Thyroid gland (tissue), 4 donors: ENCODE measurements at regions not wholly inside any gene's neighbourhood (a gene's known extent, or its start where the extent isn't known, plus 50 kb on each side); places are given as distances from the start of the nearest gene placed in this dataset.

Experiments
- DNase-seq, 2 donors: peaks; one replicate each; pipeline ENCODE4 v3.0.0-alpha.2; 2019
- H3K27ac ChIP-seq, 3 donors: fragments of 200-600 bp; sonication (generic); 1 replicate in 2 of 3; 2 replicates in 1 of 3; pipeline ENCODE4 v1.5.1; 2016 to 2019; ENCODE audit warnings: mild to moderate bottlenecking in 1 of 3, moderate library complexity in 1 of 3
- H3K27me3 ChIP-seq: fragments of 200-600 bp; sonication (generic); one replicate; pipeline ENCODE4 v1.5.1; 2019
- H3K36me3 ChIP-seq, 2 donors: fragments of 200-600 bp; sonication (generic); one replicate each; pipeline ENCODE4 v1.5.1; 2016 to 2019
- H3K4me1 ChIP-seq, 2 donors: fragments of 200-600 bp; sonication (generic); one replicate each; pipeline ENCODE4 v1.5.1; 2017 to 2019
- H3K4me3 ChIP-seq, 3 donors: fragments of 200-600 bp; sonication (generic); replicated peaks in 1 of 3; 1 replicate in 2 of 3; 2 replicates in 1 of 3; pipeline ENCODE4 v1.5.1; 2016; ENCODE audit warnings: mild to moderate bottlenecking in 1 of 3
- H3K9me3 ChIP-seq: fragments of 200-600 bp; sonication (generic); one replicate; pipeline ENCODE4 v1.5.1; 2017
- POLR2A ChIP-seq, 2 donors: fragments of 450-650 bp; IDR thresholded peaks; one replicate each; pipeline ENCODE4 v1.6.1; 2017; ENCODE audit warnings: antibody characterized with exemption in 2 of 2, mild to moderate bottlenecking in 2 of 2, moderate library complexity in 1 of 2
- WGBS, 2 donors: methylation state at CpG; one replicate each; pipeline ENCODE4 v1.1.5; 2017; 5-methylcytosine and 5-hydroxymethylcytosine counted together
- intact Hi-C: fragments of 100-400 bp; cut with DNase I; formaldehyde crosslinking; loops from one replicate; pipeline ENCODE4 v1.15.1; 2023
- TF ChIP-seq, protein P1 (sequence below), 6 experiments: fragments of 200-600 bp in 3 of 6; fragments of 450-650 bp in 3 of 6; sonication (generic) in 3 of 6; IDR thresholded peaks; one replicate each; pipeline ENCODE4 v1.5.1; 2016 to 2019; ENCODE audit warnings: antibody characterized with exemption in 6 of 6, mild to moderate bottlenecking in 2 of 6, inconsistent platforms in 1 of 6, moderate library complexity in 1 of 6

DNA sequence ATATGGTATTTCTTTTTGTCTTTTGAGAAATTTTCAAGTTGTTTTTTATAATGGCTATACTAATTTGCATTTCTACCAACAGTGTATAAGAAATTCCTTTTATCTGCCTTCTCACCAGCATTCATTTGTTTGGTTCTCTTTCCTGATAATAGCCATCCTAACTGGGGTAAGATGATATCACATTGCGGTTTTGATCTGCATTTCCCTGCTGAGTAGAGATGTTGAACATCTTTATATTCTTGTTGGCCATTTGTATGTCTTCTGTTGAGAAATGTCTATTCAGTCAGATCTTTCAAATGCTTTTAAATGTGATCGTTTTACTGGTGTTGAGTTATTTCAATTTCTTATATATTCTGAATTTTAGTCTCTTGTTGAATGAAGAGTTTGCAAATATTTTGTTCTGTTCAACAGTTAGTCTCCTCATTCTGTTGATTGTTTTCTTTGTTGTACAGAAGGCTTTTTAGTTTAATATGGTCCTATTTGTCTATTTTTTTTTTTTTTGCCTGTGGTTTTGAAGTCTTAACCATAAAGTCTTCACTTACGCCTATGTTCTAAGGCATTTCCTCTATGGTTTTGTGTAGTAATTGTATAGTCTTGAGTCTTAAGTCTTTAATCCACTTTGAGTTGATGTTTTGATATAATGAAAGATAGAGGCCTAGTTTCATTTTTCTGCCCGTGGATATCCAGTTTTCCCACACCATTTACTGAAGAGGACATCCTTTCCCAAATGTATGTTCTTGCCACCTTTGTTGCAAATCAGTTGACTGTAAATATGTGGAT is 1566.9 kb downstream of the STIM2 start:
- no peaks in the 10 kb centered on the region for H3K27me3 ChIP-seq
- WGBS, 2 donors: 88 to 91% methylated on average over 4 of the region's 4 CpGs
- H3K4me3 ChIP-seq: no peak overlapping the region
- no peaks in the 10 kb centered on the region for H3K9me3 ChIP-seq
- intact Hi-C loops: no loop called here
- TF ChIP-seq POLR2A (IDR thresholded peaks at IDR 0.05): no peak
- TF ChIP-seq, protein P1, sequence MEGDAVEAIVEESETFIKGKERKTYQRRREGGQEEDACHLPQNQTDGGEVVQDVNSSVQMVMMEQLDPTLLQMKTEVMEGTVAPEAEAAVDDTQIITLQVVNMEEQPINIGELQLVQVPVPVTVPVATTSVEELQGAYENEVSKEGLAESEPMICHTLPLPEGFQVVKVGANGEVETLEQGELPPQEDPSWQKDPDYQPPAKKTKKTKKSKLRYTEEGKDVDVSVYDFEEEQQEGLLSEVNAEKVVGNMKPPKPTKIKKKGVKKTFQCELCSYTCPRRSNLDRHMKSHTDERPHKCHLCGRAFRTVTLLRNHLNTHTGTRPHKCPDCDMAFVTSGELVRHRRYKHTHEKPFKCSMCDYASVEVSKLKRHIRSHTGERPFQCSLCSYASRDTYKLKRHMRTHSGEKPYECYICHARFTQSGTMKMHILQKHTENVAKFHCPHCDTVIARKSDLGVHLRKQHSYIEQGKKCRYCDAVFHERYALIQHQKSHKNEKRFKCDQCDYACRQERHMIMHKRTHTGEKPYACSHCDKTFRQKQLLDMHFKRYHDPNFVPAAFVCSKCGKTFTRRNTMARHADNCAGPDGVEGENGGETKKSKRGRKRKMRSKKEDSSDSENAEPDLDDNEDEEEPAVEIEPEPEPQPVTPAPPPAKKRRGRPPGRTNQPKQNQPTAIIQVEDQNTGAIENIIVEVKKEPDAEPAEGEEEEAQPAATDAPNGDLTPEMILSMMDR (IDR thresholded peaks at IDR 0.05): no peak
- no peak for DNase-seq
- no peak overlapping the region for H3K27ac ChIP-seq
- no peaks in the 10 kb centered on the region for H3K4me1 ChIP-seq
- H3K36me3 ChIP-seq: no peaks in the 10 kb centered on the region

DNA sequence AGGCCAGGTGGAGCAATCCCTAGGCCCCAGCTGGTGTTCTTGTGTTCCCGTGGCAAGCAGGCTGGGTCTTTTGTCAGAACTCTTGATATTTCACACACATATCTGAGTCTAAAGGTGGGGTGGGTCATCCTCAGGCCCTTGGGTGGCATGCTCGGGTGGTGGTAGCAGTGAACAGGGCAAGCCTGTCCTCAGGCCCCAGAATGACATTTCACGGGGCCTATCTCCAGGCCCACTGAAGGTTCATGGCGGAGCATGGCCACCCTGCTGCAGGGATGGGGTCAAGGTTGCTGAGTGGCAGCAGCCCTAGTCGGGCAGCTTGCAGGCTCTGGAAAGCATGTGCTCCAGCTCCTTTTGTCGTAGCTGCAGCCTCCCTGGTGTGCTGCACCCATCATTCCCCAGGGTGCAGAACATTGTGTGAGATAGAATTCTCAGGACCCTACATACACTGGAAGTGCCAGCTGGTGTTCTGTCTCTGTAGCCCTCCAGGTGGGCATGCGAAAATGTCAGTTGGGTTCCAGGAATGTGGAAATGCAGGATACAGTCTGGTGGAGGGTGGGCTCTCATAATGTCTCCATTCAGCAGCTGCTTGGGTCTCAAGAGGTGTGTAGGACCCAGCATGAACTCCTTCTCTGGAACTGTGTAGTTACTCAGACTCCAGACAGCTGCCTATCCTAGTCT is 1571.8 kb downstream of the STIM2 start:
- no peaks in the 10 kb centered on the region for H3K36me3 ChIP-seq
- intact Hi-C loops: no loop called here
- no peaks in the 10 kb centered on the region for H3K4me1 ChIP-seq
- no peak for TF ChIP-seq POLR2A (IDR thresholded peaks at IDR 0.05)
- TF ChIP-seq, protein P1 (IDR thresholded peaks at IDR 0.05): no peak
- H3K9me3 ChIP-seq: no peaks in the 10 kb centered on the region
- WGBS, 2 donors: 90 to 96% methylated on average over 4 to 7 of the region's 7 CpGs
- no peaks in the 10 kb centered on the region for H3K27me3 ChIP-seq
- no peak overlapping the region for H3K27ac ChIP-seq
- DNase-seq: no peak
- H3K4me3 ChIP-seq: no peak overlapping the region

DNA sequence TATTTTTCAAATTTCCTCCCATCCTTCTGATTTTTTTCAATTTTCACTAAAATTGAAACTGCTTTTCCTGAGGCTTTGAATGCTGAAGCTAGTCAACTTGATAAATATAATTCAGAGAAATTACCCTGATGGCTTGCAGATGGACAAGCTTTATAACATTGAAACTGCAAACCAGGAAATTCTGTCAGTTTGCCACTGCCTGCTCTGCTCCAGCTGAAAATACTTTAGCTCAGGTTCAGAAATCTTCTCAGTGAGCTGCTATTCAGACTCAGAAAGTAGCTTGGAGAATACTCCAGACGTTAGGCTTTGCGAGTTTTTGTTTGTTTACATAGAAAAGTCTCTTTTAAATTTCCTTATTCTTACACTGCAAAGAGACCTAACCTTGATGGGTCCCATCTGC is 1574.7 kb downstream of the STIM2 start:
- TF ChIP-seq, protein P1 (IDR thresholded peaks at IDR 0.05): no peak
- TF ChIP-seq POLR2A (IDR thresholded peaks at IDR 0.05): no peak
- no peak overlapping the region for H3K27ac ChIP-seq
- H3K27me3 ChIP-seq: no peaks in the 10 kb centered on the region
- no peak for DNase-seq
- H3K4me1 ChIP-seq: no peaks in the 10 kb centered on the region
- WGBS, 2 donors: 8 to 14% methylated on average over 2 of the region's 2 CpGs
- no peaks in the 10 kb centered on the region for H3K9me3 ChIP-seq
- no peaks in the 10 kb centered on the region for H3K36me3 ChIP-seq
- H3K4me3 ChIP-seq: no peak overlapping the region
- intact Hi-C loops: no loop called here

DNA sequence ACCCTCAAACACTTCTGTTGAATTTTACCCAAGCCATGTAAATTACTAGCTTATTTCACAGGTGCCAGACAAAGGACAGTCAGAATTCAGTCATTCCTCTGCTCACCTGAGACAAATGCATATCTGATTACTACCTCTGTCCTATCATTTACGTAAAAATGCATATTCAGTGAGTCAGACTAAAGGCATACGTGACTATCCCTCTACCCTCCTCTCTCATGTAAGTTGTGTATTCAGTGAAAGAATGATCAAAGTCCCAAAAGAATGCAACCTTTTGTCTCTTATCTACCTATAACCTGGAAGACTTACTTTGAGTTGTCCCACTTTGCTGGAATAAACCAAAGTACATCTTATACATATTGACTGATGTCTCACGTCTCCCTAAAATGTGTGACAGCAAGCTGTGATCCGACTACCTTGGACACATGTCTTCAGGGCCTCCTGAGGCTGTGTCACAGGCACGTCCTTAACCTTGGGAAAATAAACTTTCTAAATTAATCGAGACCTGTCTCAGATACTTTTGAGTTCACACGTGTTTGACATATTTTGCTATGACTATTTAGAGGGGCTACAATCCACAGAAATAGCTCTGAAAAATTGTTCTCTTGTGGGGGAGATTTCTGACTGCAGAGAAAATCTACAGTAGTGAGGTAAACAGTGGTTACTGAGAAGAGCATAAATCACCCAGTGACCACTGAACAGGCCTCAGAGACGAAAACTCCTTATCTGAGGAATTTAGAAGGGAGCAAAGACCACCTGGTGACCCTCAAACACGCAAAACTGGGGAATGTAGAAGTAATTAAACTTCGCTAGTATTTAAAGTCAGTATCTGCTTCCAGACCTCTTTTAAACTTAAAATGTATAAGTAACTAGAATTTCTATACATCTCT is 1575.8 kb downstream of the STIM2 start:
- no peaks in the 10 kb centered on the region for H3K36me3 ChIP-seq
- intact Hi-C loops: no loop called here
- no peak for DNase-seq
- H3K4me1 ChIP-seq: no peaks in the 10 kb centered on the region
- no peaks in the 10 kb centered on the region for H3K9me3 ChIP-seq
- H3K27ac ChIP-seq: no peak overlapping the region
- 77 to 80% methylated on average over 10 of the region's 10 CpGs for WGBS, 2 donors
- TF ChIP-seq, protein P1 (IDR thresholded peaks at IDR 0.05): no peak
- TF ChIP-seq POLR2A (IDR thresholded peaks at IDR 0.05): no peak
- H3K4me3 ChIP-seq: no peak overlapping the region
- H3K27me3 ChIP-seq: no peaks in the 10 kb centered on the region
